SK-N-MC (cell line): ENCODE measurements at regions not wholly inside any gene's neighbourhood (a gene's known extent, or its start where the extent isn't known, plus 50 kb on each side); places are given as distances from the start of the nearest gene placed in this dataset.
"Not testable (repeated sequence)": the region's sequence is repeated elsewhere in the genome, so short reads cannot be mapped to it uniquely, and the experiment has no call there.

Experiments used
- EZH2 ChIP-seq: fragments of 200-600 bp; sonication (generic); IDR thresholded peaks from one replicate; pipeline ENCODE4 v1.6.1; 2017; ENCODE audit warnings: antibody characterized with exemption
- FOXP2 ChIP-seq: optimal IDR thresholded peaks from 2 replicates; pipeline ENCODE3; 2011; ENCODE audit warnings: mild to moderate bottlenecking, moderate library complexity; ENCODE audit not compliant: insufficient read depth; ENCODE audit errors: extremely low read length, control extremely low read depth
- POLR2AphosphoS5 ChIP-seq: IDR thresholded peaks from 2 replicates; pipeline ENCODE4 v1.6.1; 2012; ENCODE audit warnings: mild to moderate bottlenecking, low read depth, low read length, borderline replicate concordance

DNA sequence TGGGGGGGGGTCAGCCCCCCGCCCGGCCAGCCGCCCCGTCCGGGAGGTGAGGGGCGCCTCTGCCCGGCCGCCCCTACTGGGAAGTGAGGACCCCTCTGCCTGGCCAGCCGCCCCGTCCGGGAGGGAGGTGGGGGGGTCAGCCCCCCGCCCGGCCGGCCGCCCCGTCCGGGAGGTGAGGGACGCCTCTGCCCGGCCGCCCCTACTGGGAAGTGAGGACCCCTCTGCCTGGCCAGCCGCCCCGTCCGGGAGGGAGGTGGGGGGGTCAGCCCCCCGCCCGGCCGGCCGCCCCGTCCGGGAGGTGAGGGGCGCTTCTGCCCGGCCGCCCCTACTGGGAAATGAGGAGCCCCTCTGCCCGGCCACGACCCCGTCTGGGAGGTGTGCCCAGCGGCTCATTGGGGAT lies 210.7 kb upstream of the RPL34 start:
- TF ChIP-seq EZH2, POLR2AphosphoS5, FOXP2: not testable (repeated sequence)
